SKM-1 (cell line): ENCODE measurements at regions not wholly inside any gene's neighbourhood (a gene's known extent, or its start where the extent isn't known, plus 50 kb on each side); places are given as distances from the start of the nearest gene placed in this dataset.

Source experiments
- DNase-seq: peaks from one replicate; lab custom pipeline; 2025; ENCODE audit not compliant: unreplicated experiment; lab: John Stamatoyannopoulos, UW

DNA sequence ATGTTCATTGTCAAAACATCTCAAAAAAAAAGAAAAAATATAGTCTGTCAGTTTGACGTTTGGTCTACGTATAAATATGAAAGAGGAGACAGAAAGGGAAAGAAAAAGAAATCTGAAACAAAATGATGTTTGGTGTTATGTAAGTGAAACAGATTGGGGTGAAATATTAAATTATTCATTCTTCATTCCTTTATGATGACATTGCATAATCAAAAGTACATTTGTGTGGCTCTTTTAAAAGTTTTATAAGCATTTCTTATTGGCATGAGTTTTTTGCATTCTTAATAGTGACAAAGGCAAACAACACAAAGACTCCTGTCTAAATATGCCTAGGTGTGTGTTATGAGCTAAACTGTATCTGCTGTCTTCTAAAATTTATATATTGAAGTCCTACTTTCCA lies 232.6 kb downstream of the EFNB2 start:
- DNase-seq: no peak

DNA sequence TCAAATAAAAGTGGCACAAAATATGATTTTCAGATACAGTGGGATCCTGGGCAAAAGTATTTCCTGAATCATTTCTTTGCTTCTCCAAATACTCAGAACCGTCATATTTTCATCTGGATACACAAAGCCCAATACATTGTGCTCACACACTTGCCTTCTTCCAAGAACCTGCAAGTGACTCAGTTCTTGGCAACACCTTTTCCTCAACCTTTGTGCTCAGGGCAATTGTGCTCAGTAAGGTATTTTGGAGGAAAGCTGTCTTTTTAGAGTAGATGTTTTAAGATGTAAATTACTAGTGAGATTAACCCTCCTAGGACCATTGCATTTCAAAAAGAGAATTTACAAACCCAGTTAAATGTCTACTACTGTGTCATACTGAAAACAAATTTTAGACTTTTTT lies 233.5 kb downstream of the EFNB2 start:
- DNase-seq: no peak

DNA sequence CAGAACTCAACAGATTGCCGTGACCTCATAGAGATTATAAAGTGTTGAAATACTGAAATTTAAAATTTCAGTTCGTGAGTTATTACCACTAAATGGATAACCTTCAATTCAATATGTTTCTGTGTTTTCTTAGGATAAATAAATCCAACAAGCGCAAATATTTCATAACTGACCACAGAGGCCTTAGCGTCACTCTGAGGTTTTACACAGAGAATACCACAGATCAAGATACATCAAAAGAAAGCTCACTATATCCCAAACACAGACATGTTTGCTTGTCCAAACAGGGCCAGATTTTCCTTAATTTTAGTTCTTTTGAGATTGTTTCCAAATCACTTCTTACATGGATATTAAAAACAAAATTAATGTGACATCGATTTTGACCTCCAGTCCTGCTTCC lies 235.8 kb downstream of the EFNB2 start:
- DNase-seq: no peak

DNA sequence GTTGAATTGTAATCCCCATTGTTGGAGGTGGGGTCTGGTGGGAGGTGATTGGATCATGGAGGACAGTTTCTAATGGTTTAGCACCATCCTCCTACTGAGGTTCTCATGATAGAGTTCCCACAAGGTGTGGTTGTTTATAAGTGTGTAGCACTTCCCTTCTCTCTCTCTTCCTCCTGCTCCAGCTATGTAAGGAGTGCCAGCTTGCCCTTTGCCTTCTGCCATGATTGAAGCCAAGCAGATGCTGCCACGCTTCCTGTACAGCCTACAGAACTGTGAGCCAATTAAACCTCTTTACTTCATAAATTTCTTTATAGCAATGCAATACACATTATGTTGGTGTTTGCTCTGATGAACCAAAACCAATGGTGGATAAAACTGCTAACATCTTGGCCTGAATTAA lies 238.2 kb downstream of the EFNB2 start:
- DNase-seq: no peak

DNA sequence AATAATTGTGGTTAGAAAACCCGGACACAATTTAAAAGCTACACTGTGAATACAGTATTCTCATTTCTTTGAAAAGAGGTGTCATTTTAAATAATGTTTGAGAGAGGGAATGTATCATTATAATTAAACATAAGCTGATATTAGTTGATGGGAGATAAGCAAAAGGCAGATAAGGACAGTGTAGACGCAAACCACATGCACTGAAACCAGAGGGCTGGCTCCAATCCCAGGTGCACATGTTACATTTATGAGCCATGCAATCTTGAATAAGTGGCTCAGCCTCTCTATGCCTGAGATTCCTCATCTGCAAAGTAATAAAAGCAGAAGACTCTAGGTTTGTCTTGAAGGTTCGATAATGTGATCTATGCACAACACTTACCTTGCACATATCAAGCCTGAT lies 238.7 kb downstream of the EFNB2 start:
- DNase-seq: no peak

DNA sequence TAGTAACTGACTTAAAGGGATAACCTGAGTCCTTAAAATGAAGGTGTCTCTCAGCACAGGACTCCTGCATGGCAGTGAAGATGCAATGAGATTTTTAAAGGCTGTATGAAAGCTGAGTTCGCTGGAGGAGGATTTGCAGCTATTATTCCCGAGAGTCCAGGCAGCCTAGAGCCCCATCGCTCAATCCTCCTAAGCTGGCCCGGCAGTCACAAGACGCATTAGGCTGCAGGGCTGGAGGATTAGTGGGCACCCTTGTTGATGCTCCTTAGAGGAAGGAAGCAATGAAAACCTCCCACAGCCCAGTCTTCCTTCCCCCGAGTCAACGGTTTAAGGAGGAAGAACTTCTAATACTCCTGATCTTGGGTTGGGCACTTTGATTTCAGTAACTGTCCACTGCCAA lies 239.5 kb downstream of the EFNB2 start:
- no peak for DNase-seq

DNA sequence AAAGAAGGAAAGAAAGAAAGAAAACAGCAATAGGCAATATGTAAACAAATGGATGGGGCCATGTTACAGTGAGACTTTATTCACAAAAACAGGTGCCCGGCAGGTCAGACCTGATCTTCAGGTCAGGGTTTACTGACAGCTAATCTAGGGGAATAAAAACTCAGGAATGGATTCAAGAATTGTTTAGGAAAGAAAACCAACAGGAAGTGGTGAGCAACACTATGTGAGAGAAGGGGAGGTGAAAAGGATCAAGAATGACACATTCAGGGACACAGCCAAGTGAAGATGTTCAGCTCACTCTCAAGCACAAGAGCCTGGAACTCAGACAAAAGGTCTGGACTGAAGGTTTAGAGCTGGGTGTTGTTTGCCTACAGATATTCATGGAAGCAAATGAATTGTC lies 244.5 kb downstream of the EFNB2 start:
- no peak for DNase-seq

GRCh38 chr13:106287351-106287750 lies 248.1 kb downstream of the EFNB2 start:
- no peak for DNase-seq

DNA sequence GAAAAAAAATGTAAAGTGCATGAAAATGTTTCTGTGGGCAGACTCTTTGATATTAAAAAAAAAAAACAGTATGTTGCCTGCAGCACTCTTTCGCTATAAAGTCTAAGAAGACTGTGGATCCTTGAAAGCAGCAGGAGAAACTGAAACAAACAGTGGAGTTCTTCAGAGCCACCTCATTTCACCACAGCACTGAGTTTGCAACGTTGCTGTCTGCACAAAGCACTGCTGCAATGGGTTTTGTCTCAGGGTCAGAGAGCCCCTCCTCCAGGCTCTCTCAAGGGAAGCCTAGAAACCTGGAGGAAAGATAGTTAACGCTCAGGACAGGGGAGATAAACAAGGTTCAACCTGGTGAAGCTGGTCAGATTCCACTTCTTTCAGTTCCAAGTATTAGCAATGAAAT lies 248.7 kb downstream of the EFNB2 start:
- no peak for DNase-seq

DNA sequence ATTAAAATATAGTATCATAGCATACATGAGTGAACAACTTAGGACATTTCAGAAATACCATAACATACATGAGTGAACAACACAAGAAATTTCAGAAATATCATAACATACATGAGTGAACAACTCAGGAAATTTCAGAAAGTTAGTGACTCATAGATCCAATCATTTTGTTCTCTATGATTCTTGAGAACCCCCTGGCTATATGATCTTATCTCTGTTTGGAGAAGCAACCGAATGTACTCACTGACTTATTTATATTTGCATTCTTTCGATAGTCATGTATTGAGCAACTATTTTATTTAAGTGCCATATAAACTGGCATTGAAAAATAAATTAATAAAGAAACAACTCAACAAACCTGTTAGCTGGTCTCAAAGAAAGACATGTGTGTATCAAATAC lies 251.1 kb downstream of the EFNB2 start:
- no peak for DNase-seq

DNA sequence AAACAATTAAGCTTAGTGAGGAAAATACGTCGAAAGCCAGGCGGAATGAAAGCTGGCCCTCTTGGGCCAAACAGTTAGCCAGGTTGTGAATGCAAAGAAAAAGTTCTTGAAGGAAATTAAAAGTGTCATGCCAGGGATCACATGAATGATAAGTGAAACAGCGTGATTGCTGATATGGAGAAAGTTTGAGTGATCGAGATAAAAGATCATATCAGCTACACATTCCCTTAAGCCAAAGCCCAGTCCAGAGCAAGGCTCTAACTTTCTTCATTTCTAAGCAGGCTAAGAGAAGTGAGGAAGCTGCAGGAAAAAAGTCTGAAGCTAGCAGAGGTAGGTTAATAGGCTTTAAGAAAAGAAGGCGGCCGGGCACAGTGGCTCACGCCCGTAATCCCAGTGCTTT lies 254.0 kb downstream of the EFNB2 start:
- no peak for DNase-seq

DNA sequence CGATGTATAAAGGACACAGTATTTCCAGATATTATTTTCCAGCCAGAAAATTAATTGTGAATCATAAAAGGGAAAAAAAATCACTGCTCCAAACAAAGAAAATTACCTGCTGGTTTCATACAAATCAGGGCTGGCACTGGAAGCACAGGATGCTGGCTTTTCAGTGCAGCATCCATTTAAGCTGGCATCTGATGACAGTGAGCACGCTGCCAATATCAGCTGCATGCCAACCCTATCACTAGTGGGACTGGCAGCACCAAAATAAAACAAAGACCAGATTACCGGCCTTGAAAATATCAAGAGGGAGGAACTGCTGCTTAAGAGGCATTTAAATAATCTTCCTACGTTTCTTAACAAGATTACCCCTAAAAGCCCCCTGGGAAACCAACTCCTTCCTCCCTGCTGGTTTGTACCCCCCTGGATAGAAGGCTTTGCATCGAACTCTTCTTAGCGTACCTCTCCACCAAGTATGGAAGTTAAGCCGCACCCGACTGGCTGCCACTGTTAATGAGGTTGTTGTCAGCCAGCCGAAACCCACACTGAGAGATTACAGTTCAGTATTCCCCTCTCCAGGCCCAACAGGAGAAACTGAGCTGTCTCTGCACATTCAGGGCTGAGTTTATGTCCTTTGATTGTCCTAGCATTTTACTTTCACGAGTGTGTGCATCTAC lies 257.8 kb downstream of the EFNB2 start:
- no peak for DNase-seq

- DNase-seq: no peak
These were observed 258.6 kb downstream of the EFNB2 start for GRCh38 chr13:106276876-106277275.

- no peak for DNase-seq
These were observed 259.9 kb downstream of the EFNB2 start for GRCh38 chr13:106275446-106276032.

DNA sequence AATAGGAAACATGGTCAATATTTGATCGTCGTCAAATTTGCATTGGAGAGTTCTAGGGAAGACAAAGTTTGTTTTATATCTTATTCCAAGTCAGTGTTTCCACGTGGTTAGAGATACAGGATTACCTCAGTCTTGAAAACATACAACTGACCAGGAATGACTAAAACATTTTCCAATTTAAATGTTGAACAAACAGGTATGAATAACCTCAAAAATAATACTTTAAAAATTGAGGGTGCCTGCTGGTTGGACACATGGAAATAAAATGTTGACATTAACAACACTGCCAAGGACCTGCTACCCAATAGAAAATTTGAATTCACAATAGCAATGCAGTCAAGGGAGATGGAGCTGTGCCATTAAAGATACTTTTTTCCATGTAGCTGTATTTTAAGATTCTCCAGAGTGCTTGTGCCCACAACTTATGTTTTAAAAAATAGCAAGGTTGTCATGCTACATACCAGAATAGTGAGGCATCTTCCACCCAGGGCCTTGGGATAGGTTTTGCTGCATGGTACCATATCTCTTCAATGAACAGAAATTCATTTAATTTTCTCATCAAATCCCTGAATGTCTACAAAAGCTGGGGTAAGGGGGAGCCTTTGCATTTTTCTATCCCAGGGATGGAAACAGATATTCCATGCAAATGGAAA lies 260.8 kb downstream of the EFNB2 start:
- DNase-seq: no peak

GRCh38 chr13:106263801-106264200 lies 271.7 kb downstream of the EFNB2 start:
- DNase-seq: no peak

DNA sequence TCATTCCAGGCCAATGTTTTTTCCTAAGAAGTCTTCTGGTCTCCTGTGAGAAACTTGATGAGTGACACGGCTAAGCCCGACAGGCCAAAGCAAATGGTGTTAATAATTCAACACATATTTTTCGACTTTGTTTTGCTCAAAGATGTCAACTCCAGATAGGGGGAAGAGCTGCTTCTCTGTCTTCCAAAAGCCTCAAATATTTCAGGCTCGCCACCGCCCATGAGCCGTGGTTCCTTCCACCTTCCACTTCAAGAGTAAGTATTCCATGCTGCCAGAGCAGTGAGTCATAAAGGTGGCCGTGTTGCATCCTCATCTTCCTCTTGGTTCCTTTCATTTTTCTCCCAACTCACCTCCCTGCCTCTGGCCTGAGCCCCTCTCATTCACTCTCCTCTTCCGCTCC lies 272.6 kb downstream of the EFNB2 start:
- no peak for DNase-seq

DNA sequence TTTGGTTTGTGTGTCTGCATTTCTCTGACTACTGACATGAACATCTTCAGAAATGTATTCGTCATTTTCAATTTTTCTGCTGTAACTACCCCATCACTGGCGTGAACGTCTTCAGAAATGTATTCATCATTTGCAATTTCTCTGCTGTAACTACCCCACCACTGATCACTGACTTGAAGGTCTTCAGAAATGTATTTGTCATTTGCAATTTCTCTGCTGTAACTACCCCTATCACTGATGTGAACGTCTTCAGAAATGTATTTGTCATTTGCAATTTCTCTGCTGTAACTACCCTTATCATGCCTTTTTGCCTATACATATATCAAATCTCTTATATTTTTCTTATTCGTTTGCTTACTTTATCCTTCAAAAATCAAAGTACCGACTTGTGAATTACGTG lies 274.0 kb downstream of the EFNB2 start:
- DNase-seq: no peak

DNA sequence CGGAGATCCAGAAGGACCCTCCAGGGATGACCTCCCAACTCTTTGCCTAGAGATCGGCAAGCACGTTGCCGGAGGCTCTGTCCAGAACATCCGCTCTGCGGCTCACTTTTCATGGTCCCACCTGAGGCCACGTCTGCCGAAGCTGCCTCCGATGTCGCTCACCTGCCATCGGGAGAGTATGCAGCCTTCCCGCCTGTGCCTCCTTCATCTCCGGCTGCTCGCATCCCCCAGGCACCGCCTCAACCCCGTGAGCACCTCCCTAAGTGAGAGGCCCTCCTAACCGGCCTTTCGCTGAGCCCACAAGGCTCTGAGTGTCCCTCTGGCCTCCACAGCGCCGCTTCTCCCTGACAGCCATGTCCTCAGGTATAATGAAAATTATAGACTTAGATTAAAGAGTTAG lies 275.1 kb downstream of the EFNB2 start:
- no peak for DNase-seq

DNA sequence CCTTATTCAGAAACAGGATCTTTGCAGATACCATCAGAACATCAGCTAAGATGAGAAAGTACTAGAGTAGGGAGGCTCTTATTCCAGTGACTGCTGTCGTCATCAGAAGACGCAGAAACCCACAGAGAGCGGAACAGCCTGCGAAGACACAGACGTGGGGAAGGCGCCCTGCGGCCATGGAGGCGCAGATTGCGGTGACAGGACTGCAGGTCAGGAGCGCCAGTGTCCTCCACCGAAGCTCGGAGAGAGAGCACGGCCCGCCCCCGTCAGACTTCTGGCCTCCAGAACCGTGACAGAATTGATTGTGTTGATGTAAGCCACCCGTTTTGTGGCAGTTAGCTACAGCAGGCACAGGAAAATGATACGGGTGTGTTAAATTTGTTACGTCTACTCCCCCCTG lies 275.5 kb downstream of the EFNB2 start:
- no peak for DNase-seq

GRCh38 chr13:106246666-106247188 lies 288.7 kb downstream of the EFNB2 start:
- no peak for DNase-seq

DNA sequence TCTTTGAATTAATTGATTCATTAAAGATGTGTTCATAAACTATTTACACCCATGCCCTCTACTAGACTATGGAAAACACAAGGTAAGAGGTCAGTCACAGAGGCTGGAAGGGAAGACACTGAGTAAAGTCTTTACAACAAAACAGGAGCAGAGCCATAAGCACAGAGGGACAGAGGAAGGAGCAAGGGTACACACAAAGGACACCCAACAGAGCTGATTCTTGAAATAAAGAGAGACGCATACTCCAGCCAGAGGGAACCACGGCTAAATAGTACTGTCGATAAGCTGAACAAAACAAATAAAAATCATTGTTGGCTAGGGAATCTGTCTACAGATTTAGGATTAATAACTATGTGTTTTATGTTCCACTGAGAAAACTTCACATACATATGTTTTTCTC lies 289.2 kb downstream of the EFNB2 start:
- no peak for DNase-seq
